ENCODE measurements at regions not wholly inside any gene's neighbourhood (a gene's known extent, or its start where the extent isn't known, plus 50 kb on each side); places are given as distances from the start of the nearest gene placed in this dataset.

DNA sequence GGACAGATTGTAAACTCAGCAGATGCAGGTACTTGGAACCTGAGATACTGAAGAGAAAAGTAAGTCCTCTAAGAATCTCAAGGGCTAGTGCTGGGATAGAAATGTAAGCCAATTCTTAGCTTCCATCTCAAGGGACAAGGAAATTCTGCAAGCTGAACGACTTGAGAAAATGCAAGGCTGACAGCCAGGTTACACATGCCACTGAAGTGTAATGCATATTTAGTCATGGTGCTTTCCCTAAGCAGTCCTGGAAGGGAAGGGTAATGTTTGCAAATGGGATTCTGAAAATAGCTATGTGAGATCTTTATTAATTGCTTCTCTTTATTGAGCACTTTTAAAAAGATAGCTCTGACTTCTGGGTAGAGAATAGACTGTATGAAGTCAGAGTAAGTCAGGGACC is 402.7 kb upstream of the SEL1L start (continued):
- TF ChIP-seq, protein P1, sequence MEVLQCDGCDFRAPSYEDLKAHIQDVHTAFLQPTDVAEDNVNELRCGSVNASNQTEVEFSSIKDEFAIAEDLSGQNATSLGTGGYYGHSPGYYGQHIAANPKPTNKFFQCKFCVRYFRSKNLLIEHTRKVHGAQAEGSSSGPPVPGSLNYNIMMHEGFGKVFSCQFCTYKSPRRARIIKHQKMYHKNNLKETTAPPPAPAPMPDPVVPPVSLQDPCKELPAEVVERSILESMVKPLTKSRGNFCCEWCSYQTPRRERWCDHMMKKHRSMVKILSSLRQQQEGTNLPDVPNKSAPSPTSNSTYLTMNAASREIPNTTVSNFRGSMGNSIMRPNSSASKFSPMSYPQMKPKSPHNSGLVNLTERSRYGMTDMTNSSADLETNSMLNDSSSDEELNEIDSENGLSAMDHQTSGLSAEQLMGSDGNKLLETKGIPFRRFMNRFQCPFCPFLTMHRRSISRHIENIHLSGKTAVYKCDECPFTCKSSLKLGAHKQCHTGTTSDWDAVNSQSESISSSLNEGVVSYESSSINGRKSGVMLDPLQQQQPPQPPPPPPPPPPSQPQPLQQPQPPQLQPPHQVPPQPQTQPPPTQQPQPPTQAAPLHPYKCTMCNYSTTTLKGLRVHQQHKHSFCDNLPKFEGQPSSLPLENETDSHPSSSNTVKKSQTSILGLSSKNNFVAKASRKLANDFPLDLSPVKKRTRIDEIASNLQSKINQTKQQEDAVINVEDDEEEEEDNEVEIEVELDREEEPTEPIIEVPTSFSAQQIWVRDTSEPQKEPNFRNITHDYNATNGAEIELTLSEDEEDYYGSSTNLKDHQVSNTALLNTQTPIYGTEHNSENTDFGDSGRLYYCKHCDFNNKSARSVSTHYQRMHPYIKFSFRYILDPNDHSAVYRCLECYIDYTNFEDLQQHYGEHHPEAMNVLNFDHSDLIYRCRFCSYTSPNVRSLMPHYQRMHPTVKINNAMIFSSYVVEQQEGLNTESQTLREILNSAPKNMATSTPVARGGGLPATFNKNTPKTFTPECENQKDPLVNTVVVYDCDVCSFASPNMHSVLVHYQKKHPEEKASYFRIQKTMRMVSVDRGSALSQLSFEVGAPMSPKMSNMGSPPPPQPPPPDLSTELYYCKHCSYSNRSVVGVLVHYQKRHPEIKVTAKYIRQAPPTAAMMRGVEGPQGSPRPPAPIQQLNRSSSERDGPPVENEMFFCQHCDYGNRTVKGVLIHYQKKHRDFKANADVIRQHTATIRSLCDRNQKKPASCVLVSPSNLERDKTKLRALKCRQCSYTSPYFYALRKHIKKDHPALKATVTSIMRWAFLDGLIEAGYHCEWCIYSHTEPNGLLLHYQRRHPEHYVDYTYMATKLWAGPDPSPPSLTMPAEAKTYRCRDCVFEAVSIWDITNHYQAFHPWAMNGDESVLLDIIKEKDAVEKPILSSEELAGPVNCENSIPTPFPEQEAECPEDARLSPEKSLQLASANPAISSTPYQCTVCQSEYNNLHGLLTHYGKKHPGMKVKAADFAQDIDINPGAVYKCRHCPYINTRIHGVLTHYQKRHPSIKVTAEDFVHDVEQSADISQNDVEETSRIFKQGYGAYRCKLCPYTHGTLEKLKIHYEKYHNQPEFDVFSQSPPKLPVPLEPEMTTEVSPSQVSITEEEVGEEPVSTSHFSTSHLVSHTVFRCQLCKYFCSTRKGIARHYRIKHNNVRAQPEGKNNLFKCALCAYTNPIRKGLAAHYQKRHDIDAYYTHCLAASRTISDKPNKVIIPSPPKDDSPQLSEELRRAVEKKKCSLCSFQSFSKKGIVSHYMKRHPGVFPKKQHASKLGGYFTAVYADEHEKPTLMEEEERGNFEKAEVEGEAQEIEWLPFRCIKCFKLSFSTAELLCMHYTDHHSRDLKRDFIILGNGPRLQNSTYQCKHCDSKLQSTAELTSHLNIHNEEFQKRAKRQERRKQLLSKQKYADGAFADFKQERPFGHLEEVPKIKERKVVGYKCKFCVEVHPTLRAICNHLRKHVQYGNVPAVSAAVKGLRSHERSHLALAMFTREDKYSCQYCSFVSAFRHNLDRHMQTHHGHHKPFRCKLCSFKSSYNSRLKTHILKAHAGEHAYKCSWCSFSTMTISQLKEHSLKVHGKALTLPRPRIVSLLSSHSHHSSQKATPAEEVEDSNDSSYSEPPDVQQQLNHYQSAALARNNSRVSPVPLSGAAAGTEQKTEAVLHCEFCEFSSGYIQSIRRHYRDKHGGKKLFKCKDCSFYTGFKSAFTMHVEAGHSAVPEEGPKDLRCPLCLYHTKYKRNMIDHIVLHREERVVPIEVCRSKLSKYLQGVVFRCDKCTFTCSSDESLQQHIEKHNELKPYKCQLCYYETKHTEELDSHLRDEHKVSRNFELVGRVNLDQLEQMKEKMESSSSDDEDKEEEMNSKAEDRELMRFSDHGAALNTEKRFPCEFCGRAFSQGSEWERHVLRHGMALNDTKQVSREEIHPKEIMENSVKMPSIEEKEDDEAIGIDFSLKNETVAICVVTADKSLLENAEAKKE (CRISPR knock-in tag; IDR thresholded peaks at IDR 0.05), result no peak
- no peak for TF ChIP-seq NANOG (IDR thresholded peaks at IDR 0.05; ENCODE audit: borderline replicate concordance)
- TF ChIP-seq JUNB (IDR thresholded peaks at IDR 0.05; ENCODE audit: unreplicated experiment), result no peak
- TF ChIP-seq STAT1 (IDR thresholded peaks at IDR 0.05; ENCODE audit: unreplicated experiment), result no peak
- TF ChIP-seq ZNF331 (CRISPR knock-in tag; IDR thresholded peaks at IDR 0.05; ENCODE audit: low read depth), result no peak

DNA sequence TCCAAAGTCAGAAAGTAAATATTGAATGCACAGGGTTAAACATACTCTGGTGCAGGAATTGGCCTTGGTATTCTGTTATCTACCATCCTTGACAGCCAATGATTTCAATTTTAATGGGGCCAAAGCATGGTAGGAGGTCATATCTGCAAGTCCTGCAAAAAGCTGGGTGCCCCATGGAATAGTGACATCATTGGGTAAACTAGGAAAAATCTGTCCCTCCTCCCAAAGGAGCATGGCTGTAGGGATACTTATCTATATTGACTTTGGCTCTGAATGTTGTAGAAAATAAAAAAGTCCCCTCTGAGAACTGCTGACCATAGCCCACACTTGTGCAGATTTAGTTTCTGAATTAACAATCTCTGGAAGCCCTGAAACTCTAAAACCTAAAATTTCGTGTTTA is 403.2 kb upstream of the SEL1L start:
- H3F3A ChIP-seq (replicated peaks; ENCODE audit: low read depth), result no peaks in the 10 kb centered on the region
- Mint-ChIP-seq H3K36me3 (ENCODE audit: low read depth) (peaks cover 16% of the 10 kb centered on the region; the same call in 2 of the 3 replicates), H3K4me3 (no peak overlapping the region), H3K9me3 (peaks cover 87% of the 10 kb centered on the region), H3K27me3 (ENCODE audit: insufficient read depth, low read depth, poor library complexity) (peaks cover 4% of the 10 kb centered on the region), H3K27ac (no peak overlapping the region), H3K4me1 (no peaks in the 10 kb centered on the region)
- H3K4me1 ChIP-seq (ENCODE audit: insufficient read depth), result peaks cover 8% of the 10 kb centered on the region
- H3K4me3 ChIP-seq, result no peak overlapping the region
- H3K27me3 ChIP-seq (ENCODE audit: insufficient read depth), result no peaks in the 10 kb centered on the region
- no peaks in the 10 kb centered on the region for H3K36me3 ChIP-seq (ENCODE audit: insufficient read depth)
- ATAC-seq, result no peak
- no peak for DNase-seq (ENCODE audit: low spot score)
- 0 out of 2 replicates have a peak, but pooled peaks cover 6% of the 10 kb centered on the region for H3K9me2 ChIP-seq (ENCODE audit: insufficient read depth)
- H3K79me2 ChIP-seq (replicated peaks; ENCODE audit: insufficient read depth), result no peaks in the 10 kb centered on the region
- H3K4me2 ChIP-seq, result no peak overlapping the region
- no peaks in the 10 kb centered on the region for H4K20me1 ChIP-seq (replicated peaks; ENCODE audit: insufficient read depth)
- H2AFZ ChIP-seq, result no peak overlapping the region
- H3K27ac ChIP-seq (ENCODE audit: low read depth), result no peak overlapping the region
- TF ChIP-seq EZH2 (IDR thresholded peaks at IDR 0.05; ENCODE audit: low read depth, unreplicated experiment) (no peak), EZH2phosphoT487 (IDR thresholded peaks at IDR 0.05; ENCODE audit: unreplicated experiment) (no peak), JUNB (IDR thresholded peaks at IDR 0.05; ENCODE audit: unreplicated experiment) (no peak), POLR2AphosphoS5 (IDR thresholded peaks at IDR 0.05; ENCODE audit: low read depth) (no peak)
- TF ChIP-seq, protein P2, sequence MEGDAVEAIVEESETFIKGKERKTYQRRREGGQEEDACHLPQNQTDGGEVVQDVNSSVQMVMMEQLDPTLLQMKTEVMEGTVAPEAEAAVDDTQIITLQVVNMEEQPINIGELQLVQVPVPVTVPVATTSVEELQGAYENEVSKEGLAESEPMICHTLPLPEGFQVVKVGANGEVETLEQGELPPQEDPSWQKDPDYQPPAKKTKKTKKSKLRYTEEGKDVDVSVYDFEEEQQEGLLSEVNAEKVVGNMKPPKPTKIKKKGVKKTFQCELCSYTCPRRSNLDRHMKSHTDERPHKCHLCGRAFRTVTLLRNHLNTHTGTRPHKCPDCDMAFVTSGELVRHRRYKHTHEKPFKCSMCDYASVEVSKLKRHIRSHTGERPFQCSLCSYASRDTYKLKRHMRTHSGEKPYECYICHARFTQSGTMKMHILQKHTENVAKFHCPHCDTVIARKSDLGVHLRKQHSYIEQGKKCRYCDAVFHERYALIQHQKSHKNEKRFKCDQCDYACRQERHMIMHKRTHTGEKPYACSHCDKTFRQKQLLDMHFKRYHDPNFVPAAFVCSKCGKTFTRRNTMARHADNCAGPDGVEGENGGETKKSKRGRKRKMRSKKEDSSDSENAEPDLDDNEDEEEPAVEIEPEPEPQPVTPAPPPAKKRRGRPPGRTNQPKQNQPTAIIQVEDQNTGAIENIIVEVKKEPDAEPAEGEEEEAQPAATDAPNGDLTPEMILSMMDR (conservative IDR thresholded peaks at IDR 0.05; ENCODE audit: low read depth in 2 of 2), result no peak
- TF ChIP-seq, protein P1 (CRISPR knock-in tag; IDR thresholded peaks at IDR 0.05), result no peak

Measured in GM23338 (cell line).